HEK293 (cell line): ENCODE measurements at regions not wholly inside any gene's neighbourhood (a gene's known extent, or its start where the extent isn't known, plus 50 kb on each side); places are given as distances from the start of the nearest gene placed in this dataset.

Experiments used
- BCL11A ChIP-seq: fragments of 450-650 bp; formaldehyde crosslinking; IDR thresholded peaks from 2 replicates; pipeline ENCODE4 v1.5.1; 2016; ENCODE audit warnings: low read depth, missing biosample characterization, missing genetic modification characterization
- ZNF132 ChIP-seq: fragments of 450-650 bp; formaldehyde crosslinking; IDR thresholded peaks from 2 replicates; pipeline ENCODE4 v1.5.1; 2017; ENCODE audit warnings: missing biosample characterization, missing genetic modification characterization, borderline replicate concordance
- ZNF274 ChIP-seq, 2 experiments: fragments of 200-500 bp in 1 of 2; fragments of 450-650 bp in 1 of 2; sonication (Bioruptor generic) in 1 of 2; formaldehyde crosslinking in 1 of 2; IDR thresholded peaks; 2 replicates each; pipeline versions ENCODE4 v1.5.1 to v1.6.1; 2014 to 2016; ENCODE audit warnings: borderline replicate concordance in 1 of 2, inconsistent platforms in 1 of 2, low read length in 1 of 2, missing biosample characterization in 1 of 2, missing genetic modification characterization in 1 of 2

DNA sequence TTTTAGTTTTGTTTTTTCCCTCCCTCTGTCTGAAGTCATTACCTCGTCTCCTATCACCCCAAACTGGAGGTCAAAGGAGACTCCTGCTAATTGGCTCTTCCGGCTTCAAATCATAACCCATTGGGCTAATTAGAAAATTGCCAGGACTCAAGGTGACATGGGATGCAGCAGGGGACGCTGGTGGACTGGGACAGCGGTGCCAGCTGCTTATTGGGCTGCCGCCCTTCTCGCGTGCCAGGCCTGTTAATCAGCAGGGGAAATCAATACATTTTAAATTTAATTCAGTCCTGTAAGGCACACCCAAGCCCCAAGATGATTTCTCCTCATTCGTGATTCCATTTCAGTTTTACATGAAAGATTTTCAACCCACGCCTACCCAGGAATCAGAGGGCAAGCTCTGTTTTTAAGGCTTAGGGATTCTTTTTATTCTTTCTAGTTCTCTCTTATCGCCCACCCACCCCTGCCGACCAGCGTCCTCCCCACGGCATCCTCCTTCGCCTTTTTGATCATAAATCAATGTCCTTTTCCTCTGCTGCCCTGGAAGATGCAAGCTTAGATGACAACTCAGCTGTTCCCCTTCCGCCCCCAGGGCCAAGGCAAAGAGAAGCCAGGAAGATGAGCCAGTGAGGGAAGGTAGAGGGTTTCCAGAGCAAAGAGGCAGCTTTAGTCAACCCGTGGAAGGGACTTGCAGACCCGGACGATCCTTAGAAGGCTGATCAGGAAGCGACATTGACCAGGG lies 329.6 kb downstream of the UACA start:
- TF ChIP-seq ZNF274 (IDR thresholded peaks at IDR 0.05; ENCODE audit: low read length) = no peak
- no peak for TF ChIP-seq ZNF274 (tag by site-specific recombination; IDR thresholded peaks at IDR 0.05; ENCODE audit: borderline replicate concordance)
- no peak for TF ChIP-seq BCL11A (tag by site-specific recombination)
- no peak for TF ChIP-seq ZNF132
